Non-pigmented ciliary epithelial cell (primary cell): ENCODE measurements at regions not wholly inside any gene's neighbourhood (a gene's known extent, or its start where the extent isn't known, plus 50 kb on each side); places are given as distances from the start of the nearest gene placed in this dataset.
"Not testable (repeated sequence)": the region's sequence is repeated elsewhere in the genome, so short reads cannot be mapped to it uniquely, and the experiment has no call there.

ENCODE experiments used
- DNase-seq: peaks from one replicate; pipeline ENCODE4 v3.0.0-alpha.2; 2010; ENCODE audit warnings: low read depth

DNA sequence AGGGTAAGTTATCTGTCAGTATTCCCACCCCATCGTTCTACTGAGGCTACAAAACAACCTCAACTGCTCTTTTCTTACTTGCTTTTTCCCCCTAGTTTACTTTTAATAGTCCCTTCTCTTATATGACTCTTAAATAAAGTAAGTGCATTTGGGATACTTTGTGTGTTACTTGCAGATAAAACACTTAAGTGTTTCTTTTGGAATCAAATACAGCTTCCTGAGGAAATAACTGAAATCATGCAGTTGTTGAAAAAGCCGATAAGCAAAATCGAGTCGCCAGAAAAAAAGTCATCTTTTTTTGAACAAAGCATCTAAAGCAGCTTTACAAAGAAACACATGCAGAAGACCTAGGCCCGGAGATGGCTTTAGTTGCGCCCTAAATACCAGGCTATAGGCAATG lies 53.5 kb upstream of the EPB41L4A start:
- DNase-seq: no peak

- DNase-seq: no peak
Observed at GRCh38 chr5:112473989-112474388, 54.9 kb upstream of the EPB41L4A start.

DNA sequence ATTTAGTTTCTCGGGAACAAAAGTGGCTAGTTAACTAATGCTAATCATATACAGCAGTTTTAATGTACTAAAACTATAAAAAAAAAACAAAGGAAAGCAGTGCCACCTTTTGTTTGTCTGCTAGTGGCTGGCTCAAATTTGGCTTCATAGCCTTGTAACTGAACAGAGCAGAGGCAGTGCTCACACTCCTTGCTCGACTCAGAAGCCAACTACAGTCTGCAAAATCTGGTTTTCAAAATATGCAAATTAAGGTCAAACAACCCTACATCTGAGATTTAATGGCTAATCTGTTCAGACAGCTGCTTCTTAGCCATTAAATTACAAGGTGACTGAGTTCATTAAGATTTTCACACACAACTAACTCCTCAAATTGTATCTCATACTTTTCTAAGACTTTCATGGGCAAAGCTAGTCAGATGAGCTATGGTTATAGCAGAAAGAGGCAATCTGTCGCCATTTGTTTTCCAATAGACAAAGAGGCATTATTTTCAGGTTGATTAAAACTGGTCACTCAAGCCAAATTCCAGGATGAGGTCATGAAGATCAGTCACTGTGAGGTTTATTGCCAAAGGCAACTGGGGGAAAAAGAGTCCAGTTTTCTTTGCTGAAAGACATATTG lies 56.8 kb upstream of the EPB41L4A start:
- no peak for DNase-seq

DNA sequence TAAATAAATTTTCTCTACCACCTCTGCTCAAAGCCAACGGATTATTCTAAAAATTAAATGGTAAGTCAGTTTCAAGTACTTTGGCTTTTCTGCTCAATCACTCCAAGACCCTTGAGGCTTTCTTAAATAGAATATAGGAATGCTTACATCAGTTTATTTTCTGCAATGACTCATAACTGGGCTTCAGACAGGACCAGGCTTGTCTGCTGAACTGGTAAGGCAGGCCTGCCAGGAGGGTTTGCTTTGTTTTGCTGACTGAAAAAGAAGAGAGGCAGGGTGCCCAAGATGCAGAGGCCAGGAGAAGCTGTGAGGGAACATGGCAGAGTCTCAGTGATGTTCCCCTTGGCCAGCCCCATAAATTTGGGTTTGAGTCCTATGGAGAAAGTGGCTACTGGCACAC lies 60.3 kb upstream of the EPB41L4A start:
- peak; percentile 30 for DNase-seq

GRCh38 chr5:112480501-112480900 lies 61.4 kb upstream of the EPB41L4A start:
- no peak for DNase-seq

- DNase-seq: no peak
Observed at GRCh38 chr5:112483704-112484103, 64.6 kb upstream of the EPB41L4A start.

- DNase-seq: no peak
Observed at GRCh38 chr5:112485934-112486355, 66.9 kb upstream of the EPB41L4A start.

- DNase-seq: no peak
Observed at GRCh38 chr5:112491257-112491656, 72.2 kb upstream of the EPB41L4A start.

DNA sequence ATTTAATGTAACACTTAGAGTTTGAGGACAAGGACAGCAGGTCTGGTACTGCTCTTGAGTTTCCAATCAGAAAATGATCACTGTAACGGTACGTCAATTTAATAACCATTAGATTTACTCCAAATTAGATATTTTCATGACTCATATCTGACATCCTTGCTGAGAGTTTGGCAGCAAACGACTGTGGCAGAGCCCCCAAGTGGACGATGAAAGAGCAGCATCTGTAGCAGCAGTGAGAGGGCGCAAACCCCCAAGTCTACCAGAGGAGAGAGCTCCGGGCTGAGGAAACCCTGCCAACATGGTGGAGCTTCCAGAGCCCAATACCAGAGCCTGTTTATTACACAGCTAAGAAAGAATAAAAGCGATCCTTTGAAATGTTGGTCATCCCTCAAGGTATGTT lies 73.2 kb upstream of the EPB41L4A start:
- no peak for DNase-seq

DNA sequence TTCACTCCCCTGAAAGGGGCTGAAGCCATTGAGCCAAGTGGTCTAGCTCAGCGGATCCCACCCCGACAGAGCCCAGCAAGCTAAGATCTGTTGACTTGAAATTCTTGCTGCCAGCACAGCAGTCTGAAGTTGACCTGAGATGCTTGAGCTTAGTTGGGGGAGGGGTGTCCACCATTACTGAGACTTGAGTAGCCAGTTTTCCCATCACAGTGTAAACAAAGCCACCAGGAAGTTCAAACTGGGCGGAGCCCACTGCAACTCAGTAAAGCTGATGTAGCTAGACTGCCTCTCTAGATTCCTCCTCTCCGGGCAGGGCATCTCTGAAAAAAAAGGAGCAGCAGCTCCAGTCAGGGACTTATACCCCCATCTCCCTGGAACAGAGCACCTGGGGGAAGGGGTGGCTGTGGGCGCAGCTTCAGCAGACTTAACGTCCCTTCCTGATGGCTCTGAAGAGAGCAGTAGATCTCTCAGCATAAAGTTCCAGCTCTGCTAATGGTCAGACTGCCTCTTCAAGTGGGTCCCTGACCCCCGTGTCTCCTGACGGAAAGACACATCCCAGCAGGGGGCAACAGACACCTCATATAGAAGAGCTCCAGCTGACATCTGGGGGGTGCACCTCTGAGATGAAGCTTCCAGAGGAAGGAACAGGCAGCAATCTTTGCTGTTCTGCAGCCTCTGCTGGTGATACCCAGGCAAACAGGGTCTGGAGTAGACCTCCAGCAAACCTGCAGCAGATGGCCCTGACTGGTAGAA lies 84.8 kb upstream of the EPB41L4A start:
- DNase-seq: not testable (repeated sequence)

GRCh38 chr5:112509097-112509496 lies 90.0 kb upstream of the EPB41L4A start:
- not testable (repeated sequence) for DNase-seq

DNA sequence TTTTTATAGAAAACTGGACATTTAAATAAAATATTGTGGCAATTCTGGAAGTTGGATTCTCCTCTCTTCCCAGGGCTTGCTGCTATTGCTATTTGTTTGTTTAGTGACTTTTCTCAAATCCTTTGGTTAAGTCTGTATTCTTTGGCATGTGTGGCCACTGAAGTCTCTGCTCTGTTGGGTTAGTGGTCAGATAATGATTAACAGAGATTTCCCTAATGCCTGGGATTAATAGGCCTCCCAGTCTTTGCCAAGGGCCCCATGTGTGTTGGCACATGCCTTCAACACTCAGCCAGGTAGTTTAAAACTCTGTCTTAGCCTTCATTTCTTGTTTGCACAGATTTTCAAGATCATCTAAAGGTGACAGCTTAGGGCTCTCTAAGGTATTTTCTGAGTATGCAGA lies 92.8 kb upstream of the EPB41L4A start:
- DNase-seq: no peak

GRCh38 chr5:112512901-112513300 lies 93.8 kb upstream of the EPB41L4A start:
- no peak for DNase-seq

DNA sequence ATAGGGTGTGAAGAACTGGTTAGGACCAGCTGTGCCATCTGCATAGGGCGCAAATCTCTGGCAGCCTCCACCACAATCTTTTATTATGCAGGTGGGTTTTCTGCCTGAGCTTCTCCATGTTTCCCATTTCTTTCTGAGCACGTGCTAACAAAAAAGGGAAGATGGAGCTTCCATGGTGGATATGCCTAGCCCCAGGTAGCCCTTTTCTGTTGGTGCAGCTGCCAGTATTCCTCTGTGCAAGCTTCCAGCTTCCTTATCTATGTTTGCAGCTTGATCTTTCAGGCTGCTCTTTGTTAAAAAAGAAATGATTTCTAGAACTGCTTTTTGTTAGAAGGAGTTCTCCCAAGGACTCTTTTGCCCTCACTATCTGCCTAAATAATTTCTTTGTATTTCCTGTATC lies 95.0 kb upstream of the EPB41L4A start:
- DNase-seq: no peak

- not testable (repeated sequence) for DNase-seq
Observed at GRCh38 chr5:112520474-112520873, 101.4 kb upstream of the EPB41L4A start.

DNA sequence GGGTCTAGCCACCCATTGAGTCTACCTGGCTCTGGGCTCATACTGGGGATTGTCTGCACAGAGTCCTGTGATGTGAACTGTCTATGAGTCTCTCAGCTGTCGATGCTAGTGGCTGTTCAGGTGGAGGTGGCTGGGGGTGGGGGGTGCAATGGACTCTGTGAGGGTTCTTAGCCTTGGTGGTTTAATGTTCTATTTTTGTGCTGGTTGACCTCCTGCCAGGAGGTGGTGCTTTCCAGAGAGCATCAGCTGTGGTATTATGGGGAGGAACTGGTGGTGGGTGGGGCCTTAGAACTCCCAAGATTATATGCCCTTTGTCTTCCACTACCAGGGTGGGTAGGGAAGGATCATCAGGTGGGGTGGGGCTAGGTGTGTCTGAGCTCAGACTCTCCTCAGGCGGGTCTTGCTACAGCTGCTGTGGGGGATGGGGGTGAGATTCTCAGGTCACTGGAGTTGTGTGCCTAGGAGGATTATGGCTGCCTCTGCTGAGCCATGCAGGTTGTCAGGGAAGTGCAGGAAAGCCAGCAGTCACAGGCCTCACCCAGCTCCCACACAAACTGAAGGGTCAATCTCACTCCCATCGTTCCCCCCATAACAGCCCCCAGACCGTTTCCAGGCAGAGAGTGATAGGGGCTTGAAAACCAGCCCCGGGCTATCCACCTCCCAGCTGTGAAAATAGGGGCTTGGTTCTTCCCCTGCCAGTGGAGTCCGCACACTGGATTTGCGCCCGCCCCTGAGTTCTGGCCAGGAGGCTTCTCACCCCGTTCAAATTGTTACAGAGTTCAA lies 104.0 kb upstream of the EPB41L4A start:
- not testable (repeated sequence) for DNase-seq

GRCh38 chr5:112523674-112524263 lies 104.7 kb upstream of the EPB41L4A start:
- not testable (repeated sequence) for DNase-seq

DNA sequence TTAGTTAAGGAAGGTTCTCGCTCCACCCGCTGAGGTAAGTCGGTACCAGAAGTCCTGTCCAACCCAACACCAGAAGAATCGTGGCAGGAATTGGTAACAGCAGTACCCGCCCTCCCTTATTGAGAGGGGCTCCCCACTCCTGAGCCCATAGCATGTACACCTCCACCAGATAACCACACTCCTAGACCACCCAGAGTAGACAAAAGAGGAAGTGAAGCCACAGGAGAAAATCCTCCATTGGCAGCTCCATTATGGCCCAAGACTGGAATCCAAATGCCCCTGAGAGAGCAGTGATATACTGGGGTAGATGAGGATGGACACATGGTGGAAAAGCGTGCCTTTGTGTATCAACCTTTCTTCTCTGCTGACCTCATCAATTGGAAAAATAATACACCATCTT lies 106.1 kb upstream of the EPB41L4A start:
- no peak for DNase-seq

DNA sequence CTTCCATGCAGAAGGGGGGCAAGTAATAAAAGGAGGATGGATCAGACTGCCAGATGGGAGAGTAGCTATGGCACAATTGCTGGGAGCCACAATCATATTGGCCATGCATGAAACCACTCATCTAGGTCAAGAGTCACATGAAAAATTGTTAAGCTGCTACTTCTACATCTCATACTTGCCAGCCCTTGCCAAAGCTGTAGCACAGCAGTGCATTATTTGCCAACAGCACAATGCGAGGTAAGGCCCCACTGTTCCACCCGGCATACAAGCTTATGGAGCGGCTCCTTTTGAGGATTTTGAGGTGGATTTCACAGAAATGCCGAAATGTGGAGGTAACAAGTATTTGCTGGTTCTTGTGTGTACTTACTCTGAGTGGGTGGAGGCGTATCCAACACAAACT lies 109.9 kb upstream of the EPB41L4A start:
- DNase-seq: no peak

DNA sequence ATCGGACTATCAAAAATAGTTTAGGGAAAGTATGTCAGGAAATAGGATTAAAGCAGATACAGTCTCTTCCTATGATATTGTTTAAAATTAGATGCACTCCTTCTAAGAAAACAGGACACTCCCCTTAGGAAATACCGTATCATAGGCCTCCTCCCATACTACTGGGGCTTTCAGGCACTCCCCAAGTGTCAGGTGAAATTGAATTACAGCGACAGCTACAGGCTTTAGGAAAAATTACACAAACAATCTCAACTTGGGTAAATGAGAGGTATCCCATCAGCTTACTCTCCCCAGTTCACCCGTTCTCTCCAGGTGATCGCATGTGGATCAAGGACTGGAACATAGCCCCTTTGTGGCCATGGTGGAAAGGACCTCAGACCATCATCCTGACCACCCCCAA lies 110.4 kb upstream of the EPB41L4A start:
- no peak for DNase-seq

DNA sequence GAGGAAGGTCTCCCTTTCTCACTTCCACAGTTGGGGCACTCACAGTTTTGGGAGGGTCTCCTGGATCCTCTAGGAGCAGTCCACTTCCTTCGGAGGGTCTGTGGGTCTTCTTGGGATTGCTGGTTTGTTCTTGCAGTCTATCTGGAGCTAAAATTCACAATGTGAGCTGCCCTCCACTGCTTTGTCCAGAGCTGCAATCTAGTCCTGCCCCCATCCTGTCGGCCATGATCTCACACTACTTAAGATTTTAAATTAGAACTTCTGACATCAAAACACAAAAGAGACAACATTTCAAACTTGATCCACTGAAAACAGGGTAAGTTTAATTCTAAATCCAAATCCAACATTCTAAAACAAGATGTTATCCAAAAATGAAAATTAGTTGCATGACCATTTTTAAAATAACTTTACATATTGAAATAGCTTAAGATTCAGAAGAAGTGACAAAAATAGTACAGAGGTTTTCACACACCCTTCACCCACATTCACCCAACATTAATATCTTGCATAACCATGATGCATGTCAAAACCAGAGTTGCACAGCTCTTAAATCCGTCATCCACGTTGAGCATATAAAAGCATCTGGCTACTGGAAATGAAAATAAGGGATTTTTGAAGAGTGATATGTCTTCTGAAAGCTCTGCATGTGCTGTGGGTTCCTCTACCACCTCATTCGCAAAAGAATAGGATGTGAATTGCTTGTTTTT lies 113.7 kb upstream of the EPB41L4A start:
- DNase-seq: no peak

GRCh38 chr5:112533362-112533761 lies 114.3 kb upstream of the EPB41L4A start:
- DNase-seq: no peak
